ENCODE measurements at regions not wholly inside any gene's neighbourhood (a gene's known extent, or its start where the extent isn't known, plus 50 kb on each side); places are given as distances from the start of the nearest gene placed in this dataset.

DNA sequence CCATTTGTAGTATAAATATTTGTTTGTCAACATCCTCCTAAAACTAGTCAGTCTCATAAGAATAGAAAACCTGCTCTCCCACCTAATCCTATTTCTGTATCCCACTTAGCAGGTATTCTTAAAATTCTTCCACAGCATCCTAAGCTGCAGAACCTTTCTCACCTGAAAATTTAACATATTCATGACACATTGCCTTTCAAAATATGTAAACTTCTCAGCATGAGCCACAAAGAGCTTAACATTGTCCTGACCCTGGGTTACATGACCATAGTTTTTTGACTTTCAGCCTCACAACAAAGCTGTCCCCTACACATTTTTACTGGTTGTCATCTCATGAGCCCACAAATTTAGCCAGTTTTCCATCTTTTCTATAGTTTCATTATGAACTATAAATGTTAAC is 712.1 kb downstream of the LTN1 start:
- TF ChIP-seq, protein P1, sequence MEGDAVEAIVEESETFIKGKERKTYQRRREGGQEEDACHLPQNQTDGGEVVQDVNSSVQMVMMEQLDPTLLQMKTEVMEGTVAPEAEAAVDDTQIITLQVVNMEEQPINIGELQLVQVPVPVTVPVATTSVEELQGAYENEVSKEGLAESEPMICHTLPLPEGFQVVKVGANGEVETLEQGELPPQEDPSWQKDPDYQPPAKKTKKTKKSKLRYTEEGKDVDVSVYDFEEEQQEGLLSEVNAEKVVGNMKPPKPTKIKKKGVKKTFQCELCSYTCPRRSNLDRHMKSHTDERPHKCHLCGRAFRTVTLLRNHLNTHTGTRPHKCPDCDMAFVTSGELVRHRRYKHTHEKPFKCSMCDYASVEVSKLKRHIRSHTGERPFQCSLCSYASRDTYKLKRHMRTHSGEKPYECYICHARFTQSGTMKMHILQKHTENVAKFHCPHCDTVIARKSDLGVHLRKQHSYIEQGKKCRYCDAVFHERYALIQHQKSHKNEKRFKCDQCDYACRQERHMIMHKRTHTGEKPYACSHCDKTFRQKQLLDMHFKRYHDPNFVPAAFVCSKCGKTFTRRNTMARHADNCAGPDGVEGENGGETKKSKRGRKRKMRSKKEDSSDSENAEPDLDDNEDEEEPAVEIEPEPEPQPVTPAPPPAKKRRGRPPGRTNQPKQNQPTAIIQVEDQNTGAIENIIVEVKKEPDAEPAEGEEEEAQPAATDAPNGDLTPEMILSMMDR (IDR thresholded peaks at IDR 0.05): no peak
- TF ChIP-seq POLR2A (IDR thresholded peaks at IDR 0.05): no peak
